Esophagus muscularis mucosa (tissue), 4 donors: ENCODE measurements at regions not wholly inside any gene's neighbourhood (a gene's known extent, or its start where the extent isn't known, plus 50 kb on each side); places are given as distances from the start of the nearest gene placed in this dataset.

Source experiments
- DNase-seq: peaks from one replicate; pipeline ENCODE4 v3.0.0-alpha.2; 2017; ENCODE audit errors: extremely low spot score
- H3K27ac ChIP-seq, 4 donors: fragments of 200-600 bp; sonication (generic); replicated peaks in 1 of 4; 1 replicate in 3 of 4; 2 replicates in 1 of 4; pipeline ENCODE4 v1.5.1; 2016 to 2019; ENCODE audit warnings: mild to moderate bottlenecking in 1 of 4
- H3K27me3 ChIP-seq, 4 donors: fragments of 200-600 bp; sonication (generic); one replicate each; pipeline versions ENCODE4 v1.5.1 to v1.6.0; 2016 to 2019
- H3K36me3 ChIP-seq, 4 donors: fragments of 200-600 bp; sonication (generic); one replicate each; pipeline ENCODE4 v1.5.1; 2016 to 2019
- H3K4me1 ChIP-seq, 4 donors: fragments of 200-600 bp; sonication (generic); one replicate each; pipeline ENCODE4 v1.5.1; 2016 to 2019
- H3K4me3 ChIP-seq, 4 donors: fragments of 200-600 bp; sonication (generic); 1 replicate in 2 of 4; 2 replicates in 2 of 4; pipeline ENCODE4 v1.5.1; 2016 to 2019; ENCODE audit warnings: mild to moderate bottlenecking in 4 of 4, moderate library complexity in 1 of 4
- H3K9me3 ChIP-seq, 4 donors: fragments of 200-600 bp; sonication (generic); 1 replicate in 3 of 4; 2 replicates in 1 of 4; pipeline ENCODE4 v1.5.1; 2016 to 2019
- EP300 ChIP-seq: sonication (generic); formaldehyde crosslinking; IDR thresholded peaks from one replicate; pipeline ENCODE4 v1.6.1; 2017; ENCODE audit warnings: antibody characterized with exemption
- POLR2A ChIP-seq: fragments of 450-650 bp; IDR thresholded peaks from one replicate; pipeline ENCODE4 v1.6.1; 2017; ENCODE audit warnings: antibody characterized with exemption, moderate library complexity, mild to moderate bottlenecking, low read depth
- POLR2AphosphoS5 ChIP-seq, 2 donors: sonication (generic); formaldehyde crosslinking; IDR thresholded peaks; one replicate each; pipeline ENCODE4 v1.6.1; 2017; ENCODE audit warnings: antibody characterized with exemption in 2 of 2
- WGBS: methylation state at CpG from one replicate; pipeline ENCODE4 v1.1.5; 2018; 5-methylcytosine and 5-hydroxymethylcytosine counted together
- intact Hi-C: fragments of 100-400 bp; cut with DNase I; formaldehyde crosslinking; loops from one replicate; pipeline ENCODE4 v1.15.1; 2023
- TF ChIP-seq, protein P1 (sequence below), 3 experiments: fragments of 200-600 bp in 2 of 3; fragments of 450-650 bp in 1 of 3; sonication (generic) in 2 of 3; IDR thresholded peaks; one replicate each; pipeline ENCODE4 v1.5.1; 2017 to 2019; ENCODE audit warnings: antibody characterized with exemption in 3 of 3, mild to moderate bottlenecking in 2 of 3, moderate library complexity in 1 of 3

DNA sequence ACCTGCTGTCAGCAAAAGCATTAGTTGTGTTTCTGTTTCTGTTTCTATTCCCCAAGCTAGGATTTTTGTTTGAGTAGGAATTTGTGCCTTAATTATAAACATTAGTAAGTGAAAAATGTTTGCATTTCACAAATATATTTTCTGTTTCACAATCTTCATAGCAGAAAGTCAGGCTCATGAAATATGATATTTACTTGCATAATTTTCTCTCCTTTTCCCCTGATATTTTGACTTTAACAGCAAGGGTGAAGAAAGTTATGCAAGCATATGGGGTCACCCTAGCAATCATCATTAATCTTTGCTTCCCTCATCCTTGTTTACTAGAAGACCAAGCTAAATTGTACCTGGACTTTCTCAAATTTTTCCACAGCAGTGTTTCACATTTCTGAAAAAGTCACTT, 140.3 kb upstream of the SEMA6D start:
- no peak for TF ChIP-seq POLR2AphosphoS5 (IDR thresholded peaks at IDR 0.05)
- Histone ChIP-seq H3K4me1 (peaks cover 5 to 18% (median 15%) of the 10 kb centered on the region in 4 donors), H3K9me3 (no peaks in the 10 kb centered on the region), H3K4me3 (no peak overlapping the region), H3K27me3 (no peaks in the 10 kb centered on the region), H3K27ac (peak overlapping the region in 1 of 4 donors; percentile 12), H3K36me3 (no peaks in the 10 kb centered on the region)
- no peak for DNase-seq
- intact Hi-C loops: no loop called here

DNA sequence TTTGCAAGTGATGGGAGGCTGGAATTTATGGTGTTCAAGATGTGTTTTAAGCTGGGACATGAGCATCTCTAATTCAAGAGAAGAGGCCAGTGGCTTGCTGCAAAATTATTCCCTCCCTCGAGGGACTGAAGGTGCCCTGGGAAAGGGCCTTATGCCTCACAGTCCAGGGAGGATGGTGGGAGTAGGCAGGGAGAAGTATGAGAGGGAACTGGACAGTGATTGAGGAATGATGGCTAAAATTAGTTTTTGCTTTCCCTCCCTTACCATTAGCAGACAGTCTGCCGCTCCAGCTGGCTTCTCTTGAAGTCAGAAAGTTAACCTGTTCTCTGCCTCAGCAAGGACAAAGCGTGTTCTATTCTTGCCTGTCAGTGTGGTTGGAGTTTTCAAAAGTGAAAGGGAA, 139.8 kb upstream of the SEMA6D start:
- no peaks in the 10 kb centered on the region for H3K27me3 ChIP-seq
- H3K9me3 ChIP-seq: no peaks in the 10 kb centered on the region
- DNase-seq: no peak
- peaks cover 5 to 18% (median 15%) of the 10 kb centered on the region in 4 donors for H3K4me1 ChIP-seq
- H3K27ac ChIP-seq: peak overlapping the region in 1 of 4 donors; percentile 12
- no peaks in the 10 kb centered on the region for H3K36me3 ChIP-seq
- 21% methylated on average over 3 of the region's 3 CpGs for WGBS
- H3K4me3 ChIP-seq: no peak overlapping the region
- TF ChIP-seq, protein P1, sequence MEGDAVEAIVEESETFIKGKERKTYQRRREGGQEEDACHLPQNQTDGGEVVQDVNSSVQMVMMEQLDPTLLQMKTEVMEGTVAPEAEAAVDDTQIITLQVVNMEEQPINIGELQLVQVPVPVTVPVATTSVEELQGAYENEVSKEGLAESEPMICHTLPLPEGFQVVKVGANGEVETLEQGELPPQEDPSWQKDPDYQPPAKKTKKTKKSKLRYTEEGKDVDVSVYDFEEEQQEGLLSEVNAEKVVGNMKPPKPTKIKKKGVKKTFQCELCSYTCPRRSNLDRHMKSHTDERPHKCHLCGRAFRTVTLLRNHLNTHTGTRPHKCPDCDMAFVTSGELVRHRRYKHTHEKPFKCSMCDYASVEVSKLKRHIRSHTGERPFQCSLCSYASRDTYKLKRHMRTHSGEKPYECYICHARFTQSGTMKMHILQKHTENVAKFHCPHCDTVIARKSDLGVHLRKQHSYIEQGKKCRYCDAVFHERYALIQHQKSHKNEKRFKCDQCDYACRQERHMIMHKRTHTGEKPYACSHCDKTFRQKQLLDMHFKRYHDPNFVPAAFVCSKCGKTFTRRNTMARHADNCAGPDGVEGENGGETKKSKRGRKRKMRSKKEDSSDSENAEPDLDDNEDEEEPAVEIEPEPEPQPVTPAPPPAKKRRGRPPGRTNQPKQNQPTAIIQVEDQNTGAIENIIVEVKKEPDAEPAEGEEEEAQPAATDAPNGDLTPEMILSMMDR (IDR thresholded peaks at IDR 0.05): no peak
- TF ChIP-seq POLR2A (no peak), EP300 (no peak), POLR2AphosphoS5 (IDR thresholded peaks at IDR 0.05) (no peak)
- intact Hi-C loops: no loop called here

DNA sequence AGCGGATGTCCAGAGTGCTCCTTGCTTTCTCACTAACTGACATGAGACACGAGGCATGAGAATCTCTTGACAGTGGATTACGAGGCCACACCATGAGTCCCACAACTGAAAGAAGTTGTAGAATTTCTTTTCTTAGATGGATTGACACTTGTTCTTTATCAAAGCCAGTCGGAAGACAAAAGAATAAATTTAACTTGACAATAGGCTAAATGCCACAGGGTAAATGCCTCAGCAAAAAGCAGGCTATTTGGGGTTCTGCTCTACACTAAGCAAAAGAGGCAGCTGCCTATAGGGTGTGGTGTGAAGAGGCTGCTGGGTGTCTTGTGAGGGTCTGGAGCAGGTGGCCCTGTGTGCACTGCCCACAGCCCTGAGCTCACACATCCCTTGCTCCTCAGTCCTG, 135.1 kb upstream of the SEMA6D start:
- DNase-seq: no peak
- H3K4me1 ChIP-seq: peaks cover 4 to 7% (median 5%) of the 10 kb centered on the region in 4 donors
- H3K9me3 ChIP-seq: no peaks in the 10 kb centered on the region
- no peak overlapping the region for H3K4me3 ChIP-seq
- WGBS: 97% methylated on average over 4 of the region's 4 CpGs
- no peak for TF ChIP-seq POLR2AphosphoS5 (IDR thresholded peaks at IDR 0.05)
- TF ChIP-seq POLR2A: no peak
- TF ChIP-seq, protein P1 (IDR thresholded peaks at IDR 0.05): no peak
- TF ChIP-seq EP300: no peak
- no peak overlapping the region for H3K27ac ChIP-seq
- H3K27me3 ChIP-seq: no peaks in the 10 kb centered on the region
- intact Hi-C loops: no loop called here
- H3K36me3 ChIP-seq: no peaks in the 10 kb centered on the region

DNA sequence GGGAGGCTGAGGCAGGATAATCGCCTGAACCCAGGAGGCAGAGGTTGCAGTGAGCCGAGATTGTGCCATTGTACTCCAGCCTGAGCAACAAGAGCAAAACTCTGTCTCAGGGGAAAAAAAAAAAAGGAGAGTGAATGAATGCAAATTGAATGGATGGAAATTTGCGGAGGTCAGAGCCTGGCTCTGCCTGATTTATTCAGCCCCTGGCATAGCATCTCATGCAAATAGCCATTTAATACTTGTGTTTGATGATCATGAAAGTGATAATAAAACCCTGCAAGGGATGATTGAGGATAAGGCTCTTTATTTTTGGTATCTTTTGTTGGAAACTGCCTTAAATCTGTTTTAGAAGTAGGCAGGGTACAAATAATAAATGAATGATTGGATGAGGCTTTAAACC, 133.0 kb upstream of the SEMA6D start:
- no peak overlapping the region for H3K27ac ChIP-seq
- H3K27me3 ChIP-seq: no peaks in the 10 kb centered on the region
- no peak for DNase-seq
- H3K4me3 ChIP-seq: no peak overlapping the region
- intact Hi-C loops: no loop called here
- TF ChIP-seq POLR2A: no peak
- no peak for TF ChIP-seq EP300
- no peak for TF ChIP-seq POLR2AphosphoS5 (IDR thresholded peaks at IDR 0.05)
- TF ChIP-seq, protein P1 (IDR thresholded peaks at IDR 0.05): no peak
- H3K36me3 ChIP-seq: no peaks in the 10 kb centered on the region
- H3K4me1 ChIP-seq: no peaks in the 10 kb centered on the region
- 94% methylated on average over 3 of the region's 3 CpGs for WGBS
- H3K9me3 ChIP-seq: no peaks in the 10 kb centered on the region

DNA sequence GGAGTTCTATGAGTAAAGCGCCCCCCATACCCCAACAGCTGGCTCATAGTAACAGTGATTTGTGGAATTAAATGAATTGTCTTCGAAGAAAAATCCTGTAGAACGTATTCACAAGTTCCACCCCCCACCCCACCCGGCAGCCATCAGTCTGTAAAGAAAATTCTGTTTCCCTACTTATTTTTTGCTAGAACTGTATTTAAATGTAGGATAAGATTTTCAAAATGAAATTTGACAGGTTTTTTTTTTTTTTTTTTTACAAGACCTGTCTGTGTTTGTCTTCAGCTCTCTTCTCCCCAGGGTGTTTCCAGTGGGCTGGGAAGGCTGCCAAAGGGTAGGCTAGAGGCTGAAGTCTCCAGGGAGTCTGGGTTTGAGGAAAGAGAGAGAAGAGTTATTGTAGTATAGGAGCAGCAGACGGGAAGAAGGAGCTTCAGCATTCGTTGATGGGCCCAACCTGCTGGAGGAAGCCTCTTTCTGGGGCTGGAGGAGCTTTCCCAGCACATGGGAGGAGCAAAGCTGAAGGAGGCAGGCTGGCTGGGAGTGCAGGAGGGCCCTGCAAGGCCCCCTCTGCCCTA, 130.6 kb upstream of the SEMA6D start:
- TF ChIP-seq POLR2AphosphoS5 (IDR thresholded peaks at IDR 0.05) (no peak), POLR2A (no peak), EP300 (no peak)
- TF ChIP-seq, protein P1 (IDR thresholded peaks at IDR 0.05): no peak
- Histone ChIP-seq H3K4me3 (no peak overlapping the region), H3K27me3 (no peaks in the 10 kb centered on the region), H3K36me3 (no peaks in the 10 kb centered on the region), H3K4me1 (no peaks in the 10 kb centered on the region), H3K9me3 (no peaks in the 10 kb centered on the region), H3K27ac (no peak overlapping the region)
- DNase-seq: no peak
- 69% methylated on average over 6 of the region's 6 CpGs for WGBS
- intact Hi-C loops: no loop called here
